Stomach (tissue), 4 donors: ENCODE measurements at regions not wholly inside any gene's neighbourhood (a gene's known extent, or its start where the extent isn't known, plus 50 kb on each side); places are given as distances from the start of the nearest gene placed in this dataset.

Experiments used
- POLR2A ChIP-seq, 4 donors: fragments of 450-650 bp; IDR thresholded peaks; one replicate each; pipeline ENCODE4 v1.6.1; 2016; ENCODE audit warnings: antibody characterized with exemption in 4 of 4, control low read depth in 2 of 4, mild to moderate bottlenecking in 1 of 4, moderate library complexity in 1 of 4
- POLR2AphosphoS5 ChIP-seq, 3 donors: sonication (generic); formaldehyde crosslinking; IDR thresholded peaks; one replicate each; pipeline ENCODE4 v1.6.1; 2016; ENCODE audit warnings: antibody characterized with exemption in 3 of 3
- TF ChIP-seq, protein P1 (sequence below), 7 experiments: fragments of 450-650 bp in 4 of 7; fragments of 200-600 bp in 3 of 7; sonication (generic) in 3 of 7; IDR thresholded peaks; one replicate each; pipeline ENCODE4 v1.5.1; 2016 to 2019; ENCODE audit warnings: antibody characterized with exemption in 7 of 7, control low read depth in 2 of 7, mild to moderate bottlenecking in 1 of 7

DNA sequence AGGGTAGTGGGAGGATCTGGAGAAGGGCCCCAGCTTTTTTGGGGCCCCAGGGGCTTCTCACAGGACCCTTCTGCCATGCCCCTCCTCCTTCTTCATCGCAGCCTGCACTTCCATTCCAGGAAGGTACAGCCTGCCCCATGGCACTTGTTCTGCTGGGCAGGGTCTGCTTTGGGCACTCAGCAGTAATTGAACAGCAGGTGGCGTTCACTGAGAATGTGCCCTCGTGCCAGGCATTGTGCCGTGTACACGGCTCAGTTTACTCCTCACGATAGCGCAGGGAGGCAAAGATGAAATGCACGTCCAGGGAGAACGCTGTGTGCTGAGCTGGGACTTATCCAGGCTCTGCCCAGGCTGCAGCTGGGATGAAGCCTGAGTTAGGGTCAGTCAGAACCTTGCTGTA is 54.8 kb upstream of the ASB18 start:
- TF ChIP-seq POLR2A (IDR thresholded peaks at IDR 0.05), result no peak
- no peak for TF ChIP-seq POLR2AphosphoS5 (IDR thresholded peaks at IDR 0.05)
- TF ChIP-seq, protein P1, sequence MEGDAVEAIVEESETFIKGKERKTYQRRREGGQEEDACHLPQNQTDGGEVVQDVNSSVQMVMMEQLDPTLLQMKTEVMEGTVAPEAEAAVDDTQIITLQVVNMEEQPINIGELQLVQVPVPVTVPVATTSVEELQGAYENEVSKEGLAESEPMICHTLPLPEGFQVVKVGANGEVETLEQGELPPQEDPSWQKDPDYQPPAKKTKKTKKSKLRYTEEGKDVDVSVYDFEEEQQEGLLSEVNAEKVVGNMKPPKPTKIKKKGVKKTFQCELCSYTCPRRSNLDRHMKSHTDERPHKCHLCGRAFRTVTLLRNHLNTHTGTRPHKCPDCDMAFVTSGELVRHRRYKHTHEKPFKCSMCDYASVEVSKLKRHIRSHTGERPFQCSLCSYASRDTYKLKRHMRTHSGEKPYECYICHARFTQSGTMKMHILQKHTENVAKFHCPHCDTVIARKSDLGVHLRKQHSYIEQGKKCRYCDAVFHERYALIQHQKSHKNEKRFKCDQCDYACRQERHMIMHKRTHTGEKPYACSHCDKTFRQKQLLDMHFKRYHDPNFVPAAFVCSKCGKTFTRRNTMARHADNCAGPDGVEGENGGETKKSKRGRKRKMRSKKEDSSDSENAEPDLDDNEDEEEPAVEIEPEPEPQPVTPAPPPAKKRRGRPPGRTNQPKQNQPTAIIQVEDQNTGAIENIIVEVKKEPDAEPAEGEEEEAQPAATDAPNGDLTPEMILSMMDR (IDR thresholded peaks at IDR 0.05), result no peak
